ENCODE measurements at regions not wholly inside any gene's neighbourhood (a gene's known extent, or its start where the extent isn't known, plus 50 kb on each side); places are given as distances from the start of the nearest gene placed in this dataset.

DNA sequence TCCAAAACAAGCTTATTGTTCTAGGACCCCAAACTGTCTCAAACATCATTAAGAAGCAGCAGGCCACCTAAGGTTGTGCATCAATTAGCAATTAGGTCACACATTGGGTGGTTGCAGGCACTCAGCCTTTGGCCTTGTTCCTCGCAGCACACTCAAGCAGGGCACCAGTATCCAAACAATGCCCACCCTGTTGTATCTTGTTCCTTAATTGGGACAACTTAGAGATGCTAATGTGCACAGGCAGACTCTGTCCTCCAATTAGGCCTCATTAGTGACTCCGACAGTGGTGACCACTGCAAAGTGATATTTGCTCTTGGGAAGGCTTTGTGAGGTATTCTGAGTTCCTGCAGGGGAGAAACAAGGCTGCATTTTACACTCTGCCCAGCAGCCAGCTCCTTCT, 515.1 kb upstream of the PTBP2 start:
- TF ChIP-seq, protein P1, sequence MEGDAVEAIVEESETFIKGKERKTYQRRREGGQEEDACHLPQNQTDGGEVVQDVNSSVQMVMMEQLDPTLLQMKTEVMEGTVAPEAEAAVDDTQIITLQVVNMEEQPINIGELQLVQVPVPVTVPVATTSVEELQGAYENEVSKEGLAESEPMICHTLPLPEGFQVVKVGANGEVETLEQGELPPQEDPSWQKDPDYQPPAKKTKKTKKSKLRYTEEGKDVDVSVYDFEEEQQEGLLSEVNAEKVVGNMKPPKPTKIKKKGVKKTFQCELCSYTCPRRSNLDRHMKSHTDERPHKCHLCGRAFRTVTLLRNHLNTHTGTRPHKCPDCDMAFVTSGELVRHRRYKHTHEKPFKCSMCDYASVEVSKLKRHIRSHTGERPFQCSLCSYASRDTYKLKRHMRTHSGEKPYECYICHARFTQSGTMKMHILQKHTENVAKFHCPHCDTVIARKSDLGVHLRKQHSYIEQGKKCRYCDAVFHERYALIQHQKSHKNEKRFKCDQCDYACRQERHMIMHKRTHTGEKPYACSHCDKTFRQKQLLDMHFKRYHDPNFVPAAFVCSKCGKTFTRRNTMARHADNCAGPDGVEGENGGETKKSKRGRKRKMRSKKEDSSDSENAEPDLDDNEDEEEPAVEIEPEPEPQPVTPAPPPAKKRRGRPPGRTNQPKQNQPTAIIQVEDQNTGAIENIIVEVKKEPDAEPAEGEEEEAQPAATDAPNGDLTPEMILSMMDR (IDR thresholded peaks at IDR 0.05) = no peak
- TF ChIP-seq POLR2A (IDR thresholded peaks at IDR 0.05) = no peak

Measured in sigmoid colon (tissue), 3 donors.